A673 (cell line): ENCODE measurements at regions not wholly inside any gene's neighbourhood (a gene's known extent, or its start where the extent isn't known, plus 50 kb on each side); places are given as distances from the start of the nearest gene placed in this dataset.

ENCODE experiments used
- BruUV-seq: library from RNA; stranded (reverse); fragments of 400-500 nt; replicated peaks from 2 replicates; lab custom pipeline; 2021; lab: Mats Ljungman, UMichigan
- CTCF ChIA-PET: fragments of 300-600 bp; sonication (Branson Sonifier 250); formaldehyde crosslinking; loops from one replicate; lab custom pipeline; 2022; ENCODE audit warnings: antibody characterized with exemption; lab: Charles Lee
- POLR2A ChIA-PET: fragments of 300-600 bp; sonication (Branson Sonifier 250); formaldehyde crosslinking; loops from one replicate; lab custom pipeline; 2022; ENCODE audit warnings: antibody characterized with exemption; ENCODE audit not compliant: low non-redundant PET; lab: Charles Lee
- DNase-seq: peaks from one replicate; pipeline ENCODE4 v3.0.0-alpha.2; 2015; ENCODE audit warnings: low spot score
- H3K27ac ChIP-seq: fragments of 200-600 bp; sonication (generic); 2 replicates; pipeline ENCODE4 v1.5.1; 2016; ENCODE audit warnings: mixed run types, low read depth, mild to moderate bottlenecking, mixed read lengths, antibody characterized with exemption, low read length; ENCODE audit not compliant: poor library complexity, severe bottlenecking
- H3K27me3 ChIP-seq: fragments of 200-600 bp; sonication (generic); replicated peaks from 2 replicates; pipeline ENCODE4 v1.6.1; 2017; ENCODE audit warnings: mixed run types, low read depth, mild to moderate bottlenecking, mixed read lengths, antibody characterized with exemption, low read length; ENCODE audit not compliant: insufficient read depth, poor library complexity
- H3K36me3 ChIP-seq: fragments of 200-600 bp; sonication (generic); 2 replicates; pipeline ENCODE4 v1.6.1; 2016; ENCODE audit warnings: mixed run types, mild to moderate bottlenecking, mixed read lengths, antibody characterized with exemption, low read length; ENCODE audit not compliant: insufficient read depth, poor library complexity, severe bottlenecking
- H3K4me1 ChIP-seq: fragments of 200-600 bp; sonication (generic); 2 replicates; pipeline ENCODE4 v1.6.1; 2017; ENCODE audit warnings: mixed run types, mild to moderate bottlenecking, mixed read lengths, antibody characterized with exemption, low read length; ENCODE audit not compliant: insufficient read depth, poor library complexity, severe bottlenecking
- H3K4me3 ChIP-seq: fragments of 200-600 bp; sonication (generic); 2 replicates; pipeline ENCODE4 v1.5.1; 2016; ENCODE audit warnings: low read depth, mixed run types, mild to moderate bottlenecking, mixed read lengths, low read length; ENCODE audit not compliant: poor library complexity, severe bottlenecking
- H3K9me3 ChIP-seq: fragments of 200-600 bp; sonication (generic); 2 replicates; pipeline ENCODE4 v1.6.1; 2016; ENCODE audit warnings: mixed run types, low read depth, mild to moderate bottlenecking, mixed read lengths, antibody characterized with exemption, low read length; ENCODE audit not compliant: poor library complexity, severe bottlenecking
- EZH2 ChIP-seq: fragments of 200-600 bp; sonication (generic); IDR thresholded peaks from 2 replicates; pipeline ENCODE4 v1.6.1; 2017; ENCODE audit warnings: borderline replicate concordance, low read depth, mild to moderate bottlenecking, mixed read lengths, antibody characterized with exemption, low read length; ENCODE audit not compliant: poor library complexity, severe bottlenecking
- intact Hi-C: fragments of 100-400 bp; cut with micrococcal nuclease; formaldehyde crosslinking; loops from one replicate; pipeline ENCODE4 v1.10.0; 2022; ENCODE audit not compliant: unreplicated experiment
- TF ChIP-seq, protein P1 (sequence below): fragments of 300-800, 200-600 bp; sonication (generic); conservative IDR thresholded peaks from 2 replicates; pipeline ENCODE4 v1.5.1; 2017; ENCODE audit warnings: low read depth, mild to moderate bottlenecking, antibody characterized with exemption, low read length, moderate library complexity, mixed read lengths

DNA sequence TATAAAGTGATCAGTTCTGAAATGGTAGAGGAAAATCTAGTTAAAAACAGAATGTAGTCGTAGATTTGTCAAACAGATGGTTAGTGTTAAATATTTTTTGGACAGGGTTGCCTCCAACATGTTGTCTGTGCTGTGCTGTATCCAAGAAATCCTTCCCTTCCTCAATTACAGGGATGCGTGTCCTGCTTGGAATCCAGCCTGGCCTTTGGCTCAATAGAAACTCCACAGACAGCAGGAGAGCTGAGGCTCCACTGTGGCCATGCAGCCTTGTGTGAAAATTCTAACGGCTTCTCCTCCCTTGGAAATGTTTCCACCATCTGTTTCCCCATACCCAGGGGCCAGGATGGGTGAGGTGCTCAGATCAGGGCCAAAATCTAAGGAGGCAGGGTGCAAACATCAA, 67.7 kb upstream of the USP29 start:
- no peak for TF ChIP-seq EZH2
- intact Hi-C loops = no loop called here
- no peak for DNase-seq
- Histone ChIP-seq H3K27me3 (no peaks in the 10 kb centered on the region), H3K36me3 (no peaks in the 10 kb centered on the region), H3K9me3 (no peaks in the 10 kb centered on the region), H3K27ac (no peak overlapping the region), H3K4me3 (no peak overlapping the region), H3K4me1 (no peaks in the 10 kb centered on the region)
- POLR2A ChIA-PET = no interaction called here
- BruUV-seq = no TSS peak
- CTCF ChIA-PET = no interaction called here

DNA sequence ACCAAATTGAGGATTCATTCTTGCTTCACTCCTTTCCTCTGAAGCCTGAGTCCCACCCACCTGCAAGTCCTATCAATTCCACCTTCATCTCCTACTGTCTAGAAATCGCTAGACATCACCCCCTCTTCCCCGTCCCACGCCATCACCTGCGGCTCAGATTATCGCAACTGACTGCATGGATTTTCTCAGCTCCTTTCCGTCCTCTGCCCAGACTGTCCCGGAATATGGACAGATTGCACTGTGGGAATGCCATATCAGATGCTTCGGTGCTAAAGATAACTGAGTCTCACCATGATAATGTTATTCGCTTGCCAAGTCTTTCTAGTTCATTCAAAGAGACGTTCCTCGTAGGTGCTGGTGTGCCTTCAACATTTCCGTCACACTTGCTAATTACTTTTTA, 66.4 kb upstream of the USP29 start:
- TF ChIP-seq, protein P1, sequence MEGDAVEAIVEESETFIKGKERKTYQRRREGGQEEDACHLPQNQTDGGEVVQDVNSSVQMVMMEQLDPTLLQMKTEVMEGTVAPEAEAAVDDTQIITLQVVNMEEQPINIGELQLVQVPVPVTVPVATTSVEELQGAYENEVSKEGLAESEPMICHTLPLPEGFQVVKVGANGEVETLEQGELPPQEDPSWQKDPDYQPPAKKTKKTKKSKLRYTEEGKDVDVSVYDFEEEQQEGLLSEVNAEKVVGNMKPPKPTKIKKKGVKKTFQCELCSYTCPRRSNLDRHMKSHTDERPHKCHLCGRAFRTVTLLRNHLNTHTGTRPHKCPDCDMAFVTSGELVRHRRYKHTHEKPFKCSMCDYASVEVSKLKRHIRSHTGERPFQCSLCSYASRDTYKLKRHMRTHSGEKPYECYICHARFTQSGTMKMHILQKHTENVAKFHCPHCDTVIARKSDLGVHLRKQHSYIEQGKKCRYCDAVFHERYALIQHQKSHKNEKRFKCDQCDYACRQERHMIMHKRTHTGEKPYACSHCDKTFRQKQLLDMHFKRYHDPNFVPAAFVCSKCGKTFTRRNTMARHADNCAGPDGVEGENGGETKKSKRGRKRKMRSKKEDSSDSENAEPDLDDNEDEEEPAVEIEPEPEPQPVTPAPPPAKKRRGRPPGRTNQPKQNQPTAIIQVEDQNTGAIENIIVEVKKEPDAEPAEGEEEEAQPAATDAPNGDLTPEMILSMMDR = no peak
- TF ChIP-seq EZH2 = no peak

DNA sequence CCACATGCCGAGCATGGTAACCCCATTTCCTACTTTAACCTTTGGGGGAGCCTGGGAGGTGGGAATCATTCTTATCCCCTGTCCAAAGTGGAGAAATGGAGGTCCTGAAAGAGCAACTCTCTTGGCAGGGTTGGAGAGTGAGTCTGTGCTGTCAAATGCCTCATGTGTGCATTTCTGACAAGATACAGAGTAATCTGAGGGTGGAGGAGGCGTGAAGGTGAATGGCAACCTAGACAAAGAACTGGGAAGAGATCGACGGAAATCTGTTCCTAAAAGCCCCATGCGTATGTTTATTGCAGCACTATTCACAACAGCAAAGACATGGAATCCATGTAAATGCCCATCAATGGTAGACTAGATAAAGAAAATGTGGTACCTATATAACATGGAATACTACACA, 63.8 kb upstream of the USP29 start:
- TF ChIP-seq, protein P1 = no peak
- no peak for TF ChIP-seq EZH2
- Histone ChIP-seq H3K27me3 (no peaks in the 10 kb centered on the region), H3K4me3 (no peak overlapping the region), H3K4me1 (no peaks in the 10 kb centered on the region), H3K9me3 (no peaks in the 10 kb centered on the region), H3K36me3 (no peaks in the 10 kb centered on the region), H3K27ac (no peak overlapping the region)
- intact Hi-C loops = no loop called here
- POLR2A ChIA-PET = no interaction called here
- no TSS peak for BruUV-seq
- no peak for DNase-seq
- CTCF ChIA-PET = no interaction called here

More for the DNA sequence above, 66.4 kb upstream of the USP29 start:
- ChIA-PET CTCF (no interaction called here), POLR2A (no interaction called here)
- Histone ChIP-seq H3K27ac (no peak overlapping the region), H3K9me3 (no peaks in the 10 kb centered on the region), H3K4me3 (no peak overlapping the region), H3K4me1 (no peaks in the 10 kb centered on the region), H3K36me3 (no peaks in the 10 kb centered on the region), H3K27me3 (no peaks in the 10 kb centered on the region)
- DNase-seq = no peak
- intact Hi-C loops = no loop called here
- BruUV-seq = no TSS peak

DNA sequence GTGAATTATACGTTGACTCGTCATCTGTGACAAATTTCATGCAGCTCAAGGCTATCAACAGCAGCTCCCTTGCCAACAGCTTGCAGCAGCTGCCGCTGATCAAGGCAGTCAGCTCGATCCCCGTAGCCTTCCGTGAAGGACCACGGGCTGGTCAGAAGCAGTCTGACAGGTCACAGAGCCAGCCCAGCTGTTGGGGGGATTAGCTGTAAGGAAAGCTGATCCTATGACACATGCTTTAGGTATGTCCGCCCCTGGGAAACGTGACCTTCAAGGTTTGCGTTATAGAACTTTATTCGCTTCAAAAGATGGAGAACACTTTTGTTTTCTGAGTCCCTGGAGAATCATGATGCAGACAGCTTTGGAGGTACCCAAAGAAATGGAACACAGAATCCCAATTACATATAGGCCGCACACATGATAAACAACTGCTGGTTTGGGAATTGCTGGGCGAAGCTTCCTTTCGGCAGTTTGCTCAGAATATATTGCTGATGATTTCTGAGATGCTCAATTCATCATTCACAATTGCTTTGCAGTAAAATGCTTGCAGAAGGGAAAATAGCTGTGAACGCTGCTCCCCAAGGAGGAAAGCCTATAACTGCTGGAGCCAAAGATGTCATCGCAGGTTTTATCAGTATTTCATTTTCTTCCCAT, 62.6 kb upstream of the USP29 start:
- CTCF ChIA-PET = no interaction called here
- no TSS peak for BruUV-seq
- no peaks in the 10 kb centered on the region for H3K4me1 ChIP-seq
- POLR2A ChIA-PET = no interaction called here
- intact Hi-C loops = no loop called here
- H3K36me3 ChIP-seq = no peaks in the 10 kb centered on the region
- H3K27ac ChIP-seq = no peak overlapping the region
- H3K4me3 ChIP-seq = no peak overlapping the region
- no peaks in the 10 kb centered on the region for H3K9me3 ChIP-seq
- peak; percentile 47 for DNase-seq
- TF ChIP-seq, protein P1 = no peak
- no peak for TF ChIP-seq EZH2
- no peaks in the 10 kb centered on the region for H3K27me3 ChIP-seq
